EH (cell line): ENCODE measurements at regions not wholly inside any gene's neighbourhood (a gene's known extent, or its start where the extent isn't known, plus 50 kb on each side); places are given as distances from the start of the nearest gene placed in this dataset.
A peak's percentile ranks its signal among the peaks of the same experiment; 100 is the strongest.
"Not testable (repeated sequence)": the region's sequence is repeated elsewhere in the genome, so short reads cannot be mapped to it uniquely, and the experiment has no call there.

Experiments
- DNase-seq: peaks from one replicate; pipeline ENCODE4 v3.0.0-alpha.2; 2015; ENCODE audit warnings: low read depth

DNA sequence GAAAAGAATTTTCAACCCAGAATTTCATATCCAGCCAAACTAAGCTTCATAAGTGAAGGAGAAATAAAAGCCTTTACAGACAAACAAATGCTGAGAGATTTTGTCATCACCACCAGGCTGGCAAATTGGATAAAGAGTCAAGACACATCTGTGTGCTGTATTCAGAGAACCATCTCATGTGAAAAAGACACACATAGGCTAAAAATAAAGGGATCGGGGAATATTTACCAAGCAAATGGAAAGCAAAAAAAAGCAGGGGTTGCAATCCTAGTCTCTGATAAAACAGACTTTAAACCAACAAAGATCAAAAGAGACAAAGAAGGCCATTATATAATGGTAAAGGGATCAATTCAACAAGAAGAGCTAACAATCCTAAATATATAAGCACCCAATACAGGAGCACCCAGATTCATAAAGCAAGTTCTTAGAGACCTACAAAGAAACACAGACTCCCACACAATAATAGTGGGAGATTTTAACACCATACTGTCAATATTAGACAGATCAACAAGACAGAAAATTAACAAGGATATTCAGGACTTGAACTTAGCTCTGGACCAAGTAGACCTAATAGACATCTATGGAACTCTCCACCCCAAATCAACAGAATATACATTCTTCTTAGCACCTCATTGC is 55.9 kb upstream of the ACSM6 start:
- DNase-seq = not testable (repeated sequence)

DNA sequence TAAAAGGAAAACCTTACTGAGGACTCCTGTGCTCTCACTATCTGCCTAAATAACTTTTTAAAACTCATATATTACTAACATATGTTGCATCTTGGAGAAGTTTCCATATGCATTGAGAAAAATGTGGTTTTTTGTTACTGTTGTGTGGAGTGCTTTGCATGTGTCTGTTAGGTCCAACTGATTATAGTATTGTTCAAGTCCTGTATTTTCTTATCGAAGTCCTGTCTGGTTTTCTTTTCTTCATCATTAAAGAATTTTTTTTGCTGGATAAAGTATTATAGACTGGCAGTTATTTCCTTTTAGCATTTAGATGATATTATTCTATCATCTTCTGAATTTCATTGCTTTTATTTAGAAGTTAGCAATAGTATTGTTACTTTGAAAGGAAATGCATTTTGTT is 59.5 kb upstream of the ACSM6 start:
- no peak for DNase-seq

DNA sequence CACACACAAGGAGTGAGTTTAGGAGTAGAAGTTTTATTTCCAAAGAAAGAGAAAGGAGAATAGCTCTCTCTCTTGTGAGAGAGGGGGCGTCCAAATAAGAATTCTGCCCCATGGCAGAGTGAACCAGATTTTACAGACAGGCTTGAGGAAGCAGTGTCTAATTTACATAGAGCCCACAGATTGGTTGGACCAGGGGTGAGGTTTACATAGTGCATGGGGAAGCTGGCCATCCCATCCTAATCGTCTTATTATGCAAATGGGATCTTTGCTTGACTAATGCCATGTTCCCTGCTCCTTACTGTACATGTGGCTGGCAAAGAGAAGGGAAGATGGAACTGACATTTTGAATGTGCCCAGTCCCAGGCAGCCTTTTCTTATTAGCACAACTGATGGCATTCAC is 60.0 kb upstream of the ACSM6 start:
- DNase-seq = peak; percentile 18

DNA sequence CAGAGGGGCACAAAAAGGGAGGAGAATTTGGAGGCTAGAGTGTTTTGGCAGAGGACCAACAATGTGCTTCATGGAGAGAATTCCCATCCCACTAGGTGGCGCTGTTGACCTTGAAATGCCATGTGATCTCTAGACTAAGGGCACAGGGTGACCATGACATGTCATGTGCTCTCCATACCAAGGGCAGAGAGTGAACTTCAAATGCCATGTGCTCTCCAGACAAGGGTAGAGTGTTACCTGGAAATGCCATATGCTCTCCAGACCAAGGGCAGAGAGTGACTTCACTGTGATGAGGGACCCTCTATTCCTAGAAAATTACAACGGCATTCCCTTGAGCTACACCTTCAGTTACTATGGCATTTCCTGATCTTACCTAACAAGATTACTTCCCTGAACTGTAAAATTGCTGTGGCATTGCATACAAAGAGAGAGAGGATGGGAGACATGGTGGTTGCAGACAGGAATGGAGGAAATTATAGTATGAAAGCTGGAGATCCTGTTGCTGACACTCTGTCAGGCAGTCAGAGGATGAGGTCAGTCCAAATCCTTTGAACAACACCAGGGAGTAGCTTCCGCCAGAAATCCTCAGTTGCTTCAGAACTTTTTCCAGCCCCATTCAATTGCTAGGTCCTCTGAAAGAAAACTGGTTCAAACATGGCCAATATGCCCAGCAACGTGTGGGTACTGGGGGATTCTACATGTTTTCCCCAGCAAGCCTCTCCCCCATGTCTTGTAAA is 60.9 kb upstream of the ACSM6 start:
- peak; percentile 80 for DNase-seq

DNA sequence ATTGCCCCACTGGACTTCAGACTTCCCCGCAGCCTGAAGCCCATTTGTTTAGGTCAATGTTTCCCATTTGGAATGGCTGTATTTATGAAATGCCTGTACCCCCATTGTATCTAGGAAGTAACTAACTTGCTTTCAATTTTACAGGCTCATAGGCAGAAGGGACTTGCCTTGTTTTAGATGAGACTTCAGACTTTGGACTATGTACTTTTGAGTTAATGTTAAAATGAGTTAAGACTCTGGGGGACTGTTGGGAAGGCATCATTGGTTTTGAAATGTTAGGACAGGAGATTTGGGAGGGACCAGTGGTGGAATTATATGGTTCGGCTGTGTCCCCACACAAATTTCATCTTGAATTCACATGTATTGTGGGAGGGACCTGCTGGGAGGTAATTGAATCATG is 61.1 kb upstream of the CYP2C8 start:
- DNase-seq = not testable (repeated sequence)

DNA sequence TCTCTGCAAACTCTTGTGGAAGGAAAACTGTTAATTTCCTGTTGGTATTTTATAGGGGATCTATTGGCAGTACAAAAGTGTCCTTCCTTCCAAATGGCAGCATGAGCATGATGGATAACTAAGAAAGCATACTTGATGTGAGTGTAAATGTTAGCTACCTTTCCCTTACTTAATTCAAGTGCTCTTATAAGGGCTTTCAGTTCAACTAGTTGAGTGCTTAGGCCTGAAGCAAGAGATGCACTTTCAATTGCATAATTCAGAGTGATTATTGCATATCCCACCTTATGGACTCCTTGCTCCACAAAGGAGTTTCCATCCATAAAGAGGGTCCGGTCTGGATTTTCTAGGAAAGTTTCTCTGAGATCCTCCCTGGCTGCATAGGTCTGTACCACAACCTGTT is 56.3 kb upstream of the CYP2C8 start:
- DNase-seq = no peak

DNA sequence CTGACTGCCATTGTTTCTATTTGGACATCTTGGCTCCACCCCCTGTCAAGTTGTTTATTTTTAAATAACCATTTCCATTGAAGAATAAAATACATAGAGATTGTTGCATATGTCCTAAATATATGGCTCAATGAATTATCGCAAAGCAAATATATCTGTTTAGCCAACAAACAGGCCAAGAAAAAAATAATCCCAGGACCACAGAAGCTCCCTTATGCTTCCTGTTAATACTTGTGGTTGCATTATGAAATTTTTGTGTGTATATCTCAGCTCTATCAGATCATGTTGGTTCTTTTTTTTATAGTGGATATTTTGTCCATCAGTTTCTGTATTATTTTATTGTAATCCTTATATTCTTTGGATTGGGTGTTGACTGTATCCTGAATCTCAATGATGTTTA is 53.4 kb upstream of the CYP2C8 start:
- DNase-seq = no peak

DNA sequence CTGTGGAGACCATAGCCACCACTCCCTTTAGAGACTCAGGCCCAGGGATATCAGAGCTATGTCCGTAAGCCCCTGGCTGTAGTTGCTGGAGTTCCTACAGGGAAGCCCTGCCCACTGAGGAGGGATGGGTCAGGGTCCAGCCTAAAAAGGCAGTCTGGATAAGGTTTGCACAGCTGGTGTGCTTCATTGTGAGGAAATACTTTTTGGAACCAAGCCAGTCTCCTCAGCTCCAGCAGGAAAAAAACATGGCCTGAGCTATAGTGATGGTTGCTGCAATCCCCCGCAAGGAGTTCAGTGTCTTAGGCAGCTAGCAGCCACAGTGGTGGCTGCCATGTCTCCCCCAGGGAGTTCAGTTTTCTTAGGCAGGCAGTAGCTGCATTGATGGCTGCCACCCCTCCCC is 52.6 kb upstream of the CYP2C8 start:
- no peak for DNase-seq
